K562 (cell line): ENCODE measurements at regions not wholly inside any gene's neighbourhood (a gene's known extent, or its start where the extent isn't known, plus 50 kb on each side); places are given as distances from the start of the nearest gene placed in this dataset.

Source experiments
- ATAC-seq: fragments of 200-7000 bp; cut with Tn5 transposase; 3 replicates; pipeline ENCODE4 v1.9.1; 2020; ENCODE audit warnings: moderate library complexity
- BruUV-seq: library from RNA; stranded (reverse); fragments of 400-500 nt; replicated peaks from 2 replicates; lab custom pipeline; 2021; lab: Mats Ljungman, UMichigan
- CTCF ChIA-PET: fragments of 300-600 bp; formaldehyde crosslinking; extraction: SDS; loops from one replicate; lab custom pipeline; 2021; ENCODE audit warnings: low intra/inter-chr PET ratio; lab: Yijun Ruan, JAX
- POLR2A ChIA-PET: fragments of 300-600, 350-650 bp; sonication (Branson Sonifier 250); formaldehyde crosslinking; extraction: SDS; loops from one replicate; lab custom pipeline; 2021; ENCODE audit warnings: antibody characterized with exemption, inconsistent platforms; lab: Yijun Ruan, JAX
- DNase-seq, 4 experiments: peaks; one replicate each; pipeline versions ENCODE4 v3.0.0 to v3.0.0-alpha.2; 2011 to 2018; ENCODE audit warnings: low spot score in 3 of 4, mixed read lengths in 3 of 4; ENCODE audit errors: extremely low read depth in 1 of 4
- FAIRE-seq: peaks from 2 replicates; lab custom pipeline; 2011; peaks lifted over from hg19 to GRCh38; lab: Jason Lieb, UNC
- H2AFZ ChIP-seq: 2 replicates; pipeline ENCODE4 v1.6.0; 2011; ENCODE audit warnings: low read depth, low read length, control low read depth, inconsistent platforms
- H3K27ac ChIP-seq: fragments of 200-600 bp; 3 replicates; pipeline ENCODE4 v1.8.0; 2011; ENCODE audit warnings: low read depth, mild to moderate bottlenecking, control low read depth, inconsistent platforms, low read length, moderate library complexity, mixed read lengths; ENCODE audit errors: extremely low read depth
- H3K27me3 ChIP-seq, 2 experiments: fragments of 300-600 bp in 1 of 2; 2 replicates in 1 of 2; 3 replicates in 1 of 2; pipeline versions ENCODE4 v1.6.0 to v1.8.0; 2011; ENCODE audit warnings: inconsistent platforms in 2 of 2, low read length in 2 of 2, mild to moderate bottlenecking in 1 of 2, mixed read lengths in 1 of 2, moderate library complexity in 1 of 2; ENCODE audit not compliant: control insufficient read depth in 2 of 2, insufficient read depth in 2 of 2
- H3K36me3 ChIP-seq: fragments of 300-600 bp; 3 replicates; pipeline ENCODE4 v1.8.0; 2011; ENCODE audit warnings: mild to moderate bottlenecking, low read length, inconsistent platforms; ENCODE audit not compliant: control insufficient read depth, insufficient read depth
- H3K4me1 ChIP-seq, 2 experiments: fragments of 200-600 bp in 1 of 2; replicated peaks in 1 of 2; 2 replicates in 1 of 2; 3 replicates in 1 of 2; pipeline versions ENCODE4 v1.5.1 to v1.8.0; 2011; ENCODE audit warnings: inconsistent platforms in 2 of 2, low read length in 2 of 2, mild to moderate bottlenecking in 1 of 2, mixed read lengths in 1 of 2, moderate library complexity in 1 of 2; ENCODE audit not compliant: control insufficient read depth in 2 of 2, insufficient read depth in 2 of 2
- H3K4me2 ChIP-seq: 2 replicates; pipeline ENCODE4 v1.6.1; 2011; ENCODE audit warnings: low read length, control low read depth, inconsistent platforms, mixed read lengths; ENCODE audit not compliant: insufficient read depth
- H3K4me3 ChIP-seq: fragments of 200-600 bp; sonication (generic), shearing (Covaris generic); 2 replicates; pipeline ENCODE4 v1.5.1; 2016; ENCODE audit warnings: control low read depth, inconsistent platforms
- H3K79me2 ChIP-seq: fragments of 200-600 bp; 3 replicates; pipeline ENCODE4 v1.8.0; 2011; ENCODE audit warnings: low read length, inconsistent platforms; ENCODE audit not compliant: control insufficient read depth, insufficient read depth
- H3K9ac ChIP-seq, 2 experiments: 2 replicates each; pipeline versions ENCODE4 v1.6.0 to v1.6.1; 2011; ENCODE audit warnings: low read depth in 2 of 2, low read length in 2 of 2, control low read depth in 1 of 2, inconsistent platforms in 1 of 2, mild to moderate bottlenecking in 1 of 2, mixed read lengths in 1 of 2; ENCODE audit not compliant: insufficient read depth in 1 of 2
- H3K9me1 ChIP-seq: one replicate; pipeline ENCODE4 v1.6.0; 2011; ENCODE audit warnings: inconsistent platforms, mild to moderate bottlenecking, low read length, moderate library complexity; ENCODE audit not compliant: control insufficient read depth, insufficient read depth
- H3K9me3 ChIP-seq: replicated peaks from 2 replicates; pipeline ENCODE4 v1.5.1; 2011; ENCODE audit warnings: low read depth, low read length, inconsistent platforms; ENCODE audit not compliant: control insufficient read depth, insufficient read depth
- H4K20me1 ChIP-seq: replicated peaks from 2 replicates; pipeline ENCODE4 v1.6.1; 2011; ENCODE audit warnings: low read length, inconsistent platforms, mixed read lengths; ENCODE audit not compliant: control insufficient read depth, insufficient read depth
- ATF2 ChIP-seq: sonication (generic); formaldehyde crosslinking; IDR thresholded peaks from 2 replicates; pipeline ENCODE4 v1.8.1; 2022; ENCODE audit warnings: missing genetic modification reagents
- CTCFL ChIP-seq: IDR thresholded peaks from 2 replicates; pipeline ENCODE4 v1.6.1; 2011; ENCODE audit warnings: borderline replicate concordance, low read depth, mild to moderate bottlenecking, moderate library complexity, low read length; ENCODE audit not compliant: insufficient read depth, poor library complexity, severe bottlenecking
- HDAC2 ChIP-seq: fragments of 450-650 bp; IDR thresholded peaks from 2 replicates; pipeline ENCODE4 v1.6.1; 2016; ENCODE audit warnings: mild to moderate bottlenecking
- KLF1 ChIP-seq: fragments of 450-650 bp; IDR thresholded peaks from 2 replicates; pipeline ENCODE4 v1.6.1; 2016; ENCODE audit warnings: missing genetic modification characterization, missing compliant biosample characterization
- PBX2 ChIP-seq, 2 experiments: IDR thresholded peaks in 1 of 2; conservative IDR thresholded peaks in 1 of 2; 2 replicates each; pipeline ENCODE4 v1.6.1; 2016; ENCODE audit warnings: low read depth in 2 of 2, mild to moderate bottlenecking in 1 of 2, missing compliant biosample characterization in 1 of 2, missing genetic modification characterization in 1 of 2, moderate library complexity in 1 of 2
- RREB1 ChIP-seq: fragments of 250-450 bp; sonication (Bioruptor Pico); IDR thresholded peaks from 2 replicates; pipeline ENCODE4 v1.4.0; 2020
- SMAD1 ChIP-seq: fragments of 150-350 bp; IDR thresholded peaks from 2 replicates; pipeline ENCODE4 v1.6.1; 2014; ENCODE audit warnings: low read length, low read depth; ENCODE audit not compliant: partially characterized antibody
- SUPT5H ChIP-seq: fragments of 450-650 bp; IDR thresholded peaks from 2 replicates; pipeline ENCODE4 v1.6.1; 2016
- XRCC4 ChIP-seq: IDR thresholded peaks from one replicate; pipeline ENCODE4 v1.6.1; 2011; ENCODE audit not compliant: insufficient read depth, insufficient read length; ENCODE audit errors: extremely low read depth
- WGBS: fragments of 100-300 bp; shearing (Covaris generic); methylation state at CpG from one replicate; pipeline ENCODE4 v1.1.6; 2016; ENCODE audit warnings: low coverage, mixed read lengths; ENCODE audit not compliant: insufficient coverage; ENCODE audit errors: missing lambda C conversion rate; 5-methylcytosine and 5-hydroxymethylcytosine counted together
- in situ Hi-C: fragments of 300-500 bp; cut with MboI; formaldehyde crosslinking; loops from 4 replicates; pipeline ENCODE4 v1.15.0; 2018; ENCODE audit warnings: inconsistent platforms, mixed read lengths
- intact Hi-C: fragments of 100-400 bp; cut with micrococcal nuclease; formaldehyde crosslinking; loops from 2 replicates; pipeline ENCODE4 v1.14.2; 2022

GRCh38 chr12:88336076-88336739 lies 194.1 kb downstream of the TMTC3 start:
- in situ Hi-C loops (no loop called here), intact Hi-C loops (no loop called here)
- H2AFZ ChIP-seq, result no peak overlapping the region
- 11% methylated on average over 8 of the region's 8 CpGs for WGBS
- H3K4me2 ChIP-seq, result no peak overlapping the region
- H3K79me2 ChIP-seq, result no peaks in the 10 kb centered on the region
- no peak overlapping the region for H3K9ac ChIP-seq
- ChIA-PET CTCF (no interaction called here), POLR2A (no interaction called here)
- H3K9me3 ChIP-seq, result no peaks in the 10 kb centered on the region
- H3K4me3 ChIP-seq, result no peak overlapping the region
- H3K4me1 ChIP-seq, result no peaks in the 10 kb centered on the region
- DNase-seq, result no peak
- BruUV-seq, result no TSS peak
- H4K20me1 ChIP-seq, result no peaks in the 10 kb centered on the region
- no peak for ATAC-seq
- FAIRE-seq, result no peak
- no peaks in the 10 kb centered on the region for H3K36me3 ChIP-seq
- H3K27me3 ChIP-seq, result no peaks in the 10 kb centered on the region
- H3K27ac ChIP-seq, result no peak overlapping the region
- H3K9me1 ChIP-seq, result no peaks in the 10 kb centered on the region
- no peak for TF ChIP-seq CTCFL
- TF ChIP-seq HDAC2, result no peak
- no peak for TF ChIP-seq RREB1 (CRISPR knock-in tag)
- no peak for TF ChIP-seq XRCC4
- TF ChIP-seq ATF2 (CRISPR knock-in tag), result no peak
- no peak for TF ChIP-seq SUPT5H
- no peak for TF ChIP-seq KLF1
- TF ChIP-seq SMAD1, result no peak
- TF ChIP-seq PBX2 (CRISPR knock-in tag; IDR thresholded peaks at IDR 0.05; ENCODE audit: low read depth), result no peak
- no peak for TF ChIP-seq PBX2 (tag; conservative IDR thresholded peaks at IDR 0.05; ENCODE audit: low read depth)
